ENCODE measurements at regions not wholly inside any gene's neighbourhood (a gene's known extent, or its start where the extent isn't known, plus 50 kb on each side); places are given as distances from the start of the nearest gene placed in this dataset.

- no peak for DNase-seq (ENCODE audit: extremely low read depth, insufficient read length)
- H3K36me3 ChIP-seq (ENCODE audit: control insufficient read depth, insufficient read depth, low read length), result no peaks in the 10 kb centered on the region
- H3K4me3 ChIP-seq (replicated peaks; ENCODE audit: low read depth, low read length), result no peak overlapping the region
- TF ChIP-seq CTCF (IDR thresholded peaks at IDR 0.05; ENCODE audit: insufficient read depth, low read length, poor library complexity, severe bottlenecking), result no peak
- H3K27me3 ChIP-seq (replicated peaks; ENCODE audit: control insufficient read depth, insufficient read depth, low read length), result no peaks in the 10 kb centered on the region
Observed at GRCh38 chr22:48800886-48801607, 1026.6 kb downstream of the BRD1 start.

- DNase-seq (ENCODE audit: extremely low read depth, insufficient read length), result no peak
- Histone ChIP-seq H3K36me3 (ENCODE audit: control insufficient read depth, insufficient read depth, low read length) (no peaks in the 10 kb centered on the region), H3K4me3 (replicated peaks; ENCODE audit: low read depth, low read length) (no peak overlapping the region), H3K27me3 (replicated peaks; ENCODE audit: control insufficient read depth, insufficient read depth, low read length) (no peaks in the 10 kb centered on the region)
- no peak for TF ChIP-seq CTCF (IDR thresholded peaks at IDR 0.05; ENCODE audit: insufficient read depth, low read length, poor library complexity, severe bottlenecking)
Observed at GRCh38 chr22:48800036-48800885, 1027.4 kb downstream of the BRD1 start.

GRCh38 chr22:48799227-48799970 is 1028.3 kb downstream of the BRD1 start:
- Histone ChIP-seq H3K27me3 (replicated peaks; ENCODE audit: control insufficient read depth, insufficient read depth, low read length) (no peaks in the 10 kb centered on the region), H3K36me3 (ENCODE audit: control insufficient read depth, insufficient read depth, low read length) (no peaks in the 10 kb centered on the region)
- no peak for TF ChIP-seq CTCF (IDR thresholded peaks at IDR 0.05; ENCODE audit: insufficient read depth, low read length, poor library complexity, severe bottlenecking)

GRCh38 chr22:48798281-48799226 is 1029.1 kb downstream of the BRD1 start:
- TF ChIP-seq CTCF (IDR thresholded peaks at IDR 0.05; ENCODE audit: insufficient read depth, low read length, poor library complexity, severe bottlenecking), result no peak
- DNase-seq (ENCODE audit: extremely low read depth, insufficient read length), result no peak
- H3K4me3 ChIP-seq (replicated peaks; ENCODE audit: low read depth, low read length), result no peak overlapping the region
- no peaks in the 10 kb centered on the region for H3K36me3 ChIP-seq (ENCODE audit: control insufficient read depth, insufficient read depth, low read length)
- H3K27me3 ChIP-seq (replicated peaks; ENCODE audit: control insufficient read depth, insufficient read depth, low read length), result no peaks in the 10 kb centered on the region

More at GRCh38 chr22:48799227-48799970, 1028.3 kb downstream of the BRD1 start:
- DNase-seq (ENCODE audit: extremely low read depth, insufficient read length), result no peak
- H3K4me3 ChIP-seq (replicated peaks; ENCODE audit: low read depth, low read length), result no peak overlapping the region

GRCh38 chr22:48797731-48798130 is 1029.9 kb downstream of the BRD1 start:
- DNase-seq (ENCODE audit: extremely low read depth, insufficient read length), result no peak
- Histone ChIP-seq H3K27me3 (replicated peaks; ENCODE audit: control insufficient read depth, insufficient read depth, low read length) (no peaks in the 10 kb centered on the region), H3K36me3 (ENCODE audit: control insufficient read depth, insufficient read depth, low read length) (no peaks in the 10 kb centered on the region), H3K4me3 (replicated peaks; ENCODE audit: low read depth, low read length) (no peak overlapping the region)
- no peak for TF ChIP-seq CTCF (IDR thresholded peaks at IDR 0.05; ENCODE audit: insufficient read depth, low read length, poor library complexity, severe bottlenecking)
